Sciatic nerve (tissue), 2 donors: ENCODE measurements at regions not wholly inside any gene's neighbourhood (a gene's known extent, or its start where the extent isn't known, plus 50 kb on each side); places are given as distances from the start of the nearest gene placed in this dataset.
A peak's percentile ranks its signal among the peaks of the same experiment; 100 is the strongest.

Experiments used
- ATAC-seq: fragments of 200-7000 bp; cut with Tn5 transposase; one replicate; pipeline ENCODE4 v1.9.1; 2020; ENCODE audit warnings: mild to moderate bottlenecking, moderate library complexity
- DNase-seq: peaks from one replicate; pipeline ENCODE4 v3.0.0-alpha.2; 2020; ENCODE audit warnings: low spot score
- intact Hi-C: fragments of 100-400 bp; cut with DNase I; formaldehyde crosslinking; loops from one replicate; pipeline ENCODE4 v1.14.2; 2022
- donor health status: DM: no; HTN: no; CAD: no.
- donor health status: DM: no; HTN: no; CAD: no.

DNA sequence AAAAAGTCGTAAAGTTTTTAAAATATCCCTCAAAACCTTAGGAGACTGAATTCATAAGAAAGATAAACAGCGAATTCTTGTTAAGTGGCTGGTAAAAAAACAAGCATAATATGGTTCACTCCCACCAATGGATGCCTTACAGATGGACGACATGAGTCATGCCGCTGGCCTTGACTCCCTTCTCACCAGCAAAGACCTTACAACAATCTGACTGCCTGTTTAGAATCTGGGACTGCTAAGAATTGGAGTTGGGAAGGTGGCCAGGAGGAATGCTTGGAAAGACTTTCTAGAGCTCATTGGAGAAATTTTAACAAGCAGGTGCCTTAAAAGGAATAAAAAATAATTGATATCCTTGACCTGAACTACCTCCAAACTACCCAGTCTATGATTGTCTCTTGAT lies 206.9 kb upstream of the FMN2 start:
- ATAC-seq, result no peak
- intact Hi-C loops, result no loop called here
- DNase-seq, result no peak

DNA sequence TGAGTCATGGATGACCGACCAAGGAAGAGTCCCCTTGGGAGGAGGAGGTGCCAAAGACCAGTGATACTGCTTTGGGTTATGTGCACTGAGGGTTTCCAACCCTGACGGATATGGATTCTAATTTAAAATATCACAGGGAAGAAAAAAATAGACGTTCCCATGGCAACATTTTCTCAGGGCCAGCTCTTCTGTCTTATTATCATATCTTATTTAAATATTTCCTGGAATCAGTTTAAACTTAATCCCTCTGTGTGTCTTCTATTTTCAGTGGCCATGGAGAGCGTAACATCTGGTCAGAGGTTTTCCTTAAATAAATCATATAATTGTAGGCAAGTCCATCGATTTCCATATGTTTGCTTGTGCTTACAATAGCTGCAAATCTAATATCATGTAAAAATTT lies 205.4 kb upstream of the FMN2 start:
- DNase-seq (no peak), ATAC-seq (no peak)
- intact Hi-C loops, result no loop called here

- DNase-seq (no peak), ATAC-seq (no peak)
- intact Hi-C loops, result no loop called here
These were observed 203.0 kb upstream of the FMN2 start for GRCh38 chr1:239888639-239889038.

DNA sequence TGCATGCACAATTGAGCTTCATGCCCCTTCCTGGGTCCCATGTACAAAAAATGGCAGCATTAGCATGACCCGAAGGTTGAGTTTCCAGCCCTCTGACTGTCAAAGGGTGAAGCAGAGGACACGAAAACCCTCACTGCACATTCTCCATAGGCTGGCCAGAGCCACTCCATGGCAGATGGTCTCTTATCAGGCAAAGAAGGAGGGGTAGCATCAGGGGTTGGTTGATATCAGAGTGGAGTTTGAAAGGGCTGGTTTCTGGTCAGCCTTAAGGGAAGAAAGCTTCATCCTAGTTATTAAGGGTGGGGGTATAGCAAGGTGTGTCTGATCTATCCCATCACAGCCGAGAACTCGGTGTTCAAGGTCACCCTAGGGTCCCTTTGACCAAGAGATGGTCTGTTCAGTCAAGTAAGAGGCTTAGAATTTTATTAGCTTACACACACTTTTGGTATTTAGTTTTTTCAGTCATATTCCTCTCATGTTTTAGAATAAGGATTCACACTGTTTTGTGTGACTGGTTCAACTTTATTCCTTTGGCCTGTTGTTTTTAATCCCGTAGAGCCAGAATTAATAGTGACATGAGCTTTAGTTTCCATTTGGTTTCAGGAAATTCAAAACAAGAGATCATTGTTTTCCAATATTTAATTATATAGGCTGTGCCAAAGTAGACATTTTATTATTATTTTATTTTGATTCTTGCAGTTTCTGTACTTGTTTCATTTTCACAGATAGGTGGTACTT lies 199.9 kb upstream of the FMN2 start:
- DNase-seq (no peak), ATAC-seq (no peak)
- intact Hi-C loops, result no loop called here

- no peak for DNase-seq
- no peak for ATAC-seq
- intact Hi-C loops, result no loop called here
These were observed 199.1 kb upstream of the FMN2 start for GRCh38 chr1:239892602-239893001.

DNA sequence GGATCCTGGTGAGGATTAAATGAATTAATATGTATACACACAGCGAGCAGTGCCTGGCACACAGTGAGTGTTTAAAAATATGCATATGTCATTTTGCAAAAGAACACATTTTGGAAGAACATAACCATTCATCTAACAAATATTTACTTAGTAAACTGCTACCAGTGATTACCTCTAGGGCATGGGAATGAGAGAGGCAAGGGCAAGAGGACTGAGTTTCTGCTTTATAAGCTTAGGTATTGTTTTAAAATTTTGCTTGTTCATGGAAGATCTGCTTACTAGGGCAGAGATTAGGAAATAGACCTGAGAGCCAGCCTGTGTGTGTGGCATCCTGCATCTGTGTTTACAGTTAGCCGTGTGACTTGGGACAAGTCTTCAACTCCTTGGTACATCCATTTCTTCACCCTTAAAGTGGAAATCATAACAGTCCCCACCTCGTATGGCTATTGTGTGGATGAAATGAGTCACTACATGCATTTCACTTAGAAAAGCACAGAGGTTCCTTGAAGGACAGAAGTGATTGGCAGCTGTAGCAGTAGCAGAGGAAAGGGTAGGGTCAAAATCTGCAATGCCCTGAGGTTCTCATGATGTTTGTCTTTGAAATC lies 198.5 kb upstream of the FMN2 start:
- no peak for ATAC-seq
- no peak for DNase-seq

GRCh38 chr1:239896569-239896968 lies 195.1 kb upstream of the FMN2 start:
- DNase-seq, result no peak
- no peak for ATAC-seq
- intact Hi-C loops, result no loop called here

More for the DNA sequence above, 198.5 kb upstream of the FMN2 start:
- intact Hi-C loops, result no loop called here

DNA sequence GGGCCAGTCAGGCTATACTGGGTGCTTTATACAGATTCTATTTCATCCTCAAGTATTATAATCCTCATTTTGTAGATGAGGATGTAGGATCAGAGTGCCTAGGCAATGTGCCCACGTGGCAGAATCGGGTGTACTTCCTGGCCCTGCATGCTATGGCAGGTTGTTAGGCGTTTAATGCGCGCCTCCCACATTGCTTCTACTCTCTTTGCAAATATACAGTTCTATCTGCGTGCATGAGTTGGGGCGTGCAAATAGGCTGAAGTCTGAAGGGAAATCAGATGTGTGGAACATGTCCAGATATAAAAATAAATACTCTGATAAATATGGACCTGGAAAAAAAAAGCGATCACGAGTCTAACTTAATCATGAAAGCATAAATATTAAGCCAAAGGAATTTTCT lies 194.7 kb upstream of the FMN2 start:
- no peak for DNase-seq
- ATAC-seq, result no peak
- intact Hi-C loops, result no loop called here

DNA sequence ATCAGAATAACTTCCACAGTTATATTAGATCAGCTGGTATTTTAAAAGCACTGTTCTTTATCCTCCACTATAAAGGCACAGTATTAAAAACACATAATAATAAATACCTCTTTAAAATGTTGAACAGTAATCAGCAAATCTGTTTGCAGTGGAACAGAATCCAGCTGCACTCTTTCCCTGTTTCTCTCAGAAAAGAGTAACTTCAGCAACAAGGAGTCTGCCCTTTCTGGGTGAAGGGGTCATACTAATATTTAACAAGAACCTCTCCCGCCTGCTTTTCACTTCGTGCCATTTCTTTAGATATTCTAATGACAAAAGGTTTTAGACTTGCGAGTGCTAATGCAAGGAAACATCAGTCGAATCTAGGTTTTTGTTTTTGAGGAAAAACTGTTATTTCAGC lies 194.2 kb upstream of the FMN2 start:
- no peak for ATAC-seq
- intact Hi-C loops, result no loop called here

GRCh38 chr1:239898062-239898730 lies 193.5 kb upstream of the FMN2 start:
- intact Hi-C loops, result no loop called here

More for the DNA sequence above, 194.2 kb upstream of the FMN2 start:
- DNase-seq, result no peak

DNA sequence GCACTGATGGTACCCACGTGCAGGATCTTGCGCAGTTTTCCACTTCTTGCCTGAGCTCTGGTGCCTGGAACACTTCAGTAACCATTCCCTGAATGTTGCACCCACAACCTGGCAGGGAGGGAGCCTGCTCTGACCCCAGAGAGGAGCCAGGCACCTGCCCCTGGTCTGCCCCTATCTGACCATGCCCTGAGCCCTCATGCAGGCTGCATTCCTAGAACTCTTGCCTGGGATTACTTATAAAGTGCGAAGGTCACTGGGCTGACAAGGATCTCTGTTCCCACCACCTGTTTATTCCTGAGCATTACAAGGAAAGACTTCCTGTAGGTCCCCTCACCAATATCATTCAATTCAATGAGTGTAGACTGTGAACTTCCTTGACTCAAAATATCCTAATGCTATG lies 191.9 kb upstream of the FMN2 start:
- intact Hi-C loops, result no loop called here
- DNase-seq, result no peak
- no peak for ATAC-seq

More at GRCh38 chr1:239898062-239898730, 193.5 kb upstream of the FMN2 start:
- ATAC-seq (peak; percentile 92), DNase-seq (peak; percentile 85)

- intact Hi-C loops, result no loop called here
- DNase-seq (no peak), ATAC-seq (no peak)
These were observed 185.3 kb upstream of the FMN2 start for GRCh38 chr1:239906394-239906793.

- peak; percentile 50 for ATAC-seq
- no peak for DNase-seq
- intact Hi-C loops, result no loop called here
These were observed 181.8 kb upstream of the FMN2 start for GRCh38 chr1:239909898-239910297.

DNA sequence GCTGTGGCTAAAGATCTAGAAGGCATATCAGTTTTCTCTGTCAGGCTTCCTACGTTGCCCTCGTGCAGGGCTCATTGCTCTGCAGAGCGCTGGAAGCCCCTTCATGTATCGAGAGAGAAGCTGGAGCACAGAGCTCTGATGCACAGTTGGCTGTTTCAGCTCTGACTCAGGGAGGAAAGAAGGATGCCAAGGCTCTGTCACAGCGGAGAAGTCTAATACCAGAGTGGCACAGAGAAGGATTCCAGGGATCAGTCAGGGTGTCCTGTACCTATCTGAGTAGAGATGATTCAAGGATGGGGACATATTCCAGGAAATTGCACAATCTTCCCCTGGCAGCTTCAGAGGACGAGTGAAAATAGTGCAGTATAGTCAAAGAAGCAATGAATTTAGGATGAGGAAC lies 179.2 kb upstream of the FMN2 start:
- DNase-seq, result no peak

GRCh38 chr1:239913141-239913585 lies 178.5 kb upstream of the FMN2 start:
- intact Hi-C loops, result no loop called here
- DNase-seq (no peak), ATAC-seq (no peak)

More for the DNA sequence above, 179.2 kb upstream of the FMN2 start:
- ATAC-seq, result peak; percentile 39
- intact Hi-C loops, result no loop called here

- intact Hi-C loops, result no loop called here
- DNase-seq (no peak), ATAC-seq (peak; percentile 68)
These were observed 176.9 kb upstream of the FMN2 start for GRCh38 chr1:239914751-239915231.

DNA sequence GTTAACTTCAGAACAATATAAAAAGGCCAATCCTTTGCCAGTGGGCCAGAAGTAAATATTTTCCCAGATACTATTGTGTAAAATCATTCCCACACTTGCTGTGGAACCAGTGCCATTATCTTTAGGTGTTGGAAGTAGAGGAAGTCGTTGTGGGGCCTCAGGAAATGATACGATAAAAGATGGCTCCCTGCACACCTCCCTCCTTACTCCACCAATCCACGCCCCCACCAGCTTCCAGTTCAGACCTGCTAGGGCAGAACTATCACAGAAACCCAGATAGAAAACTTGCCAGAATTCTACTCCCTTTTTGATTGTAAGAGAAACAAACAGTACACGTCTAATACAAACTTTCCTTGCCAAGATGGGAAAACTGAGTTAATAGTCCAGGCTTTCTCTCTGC lies 173.0 kb upstream of the FMN2 start:
- ATAC-seq (no peak), DNase-seq (no peak)
- intact Hi-C loops, result no loop called here

GRCh38 chr1:239920214-239920613 lies 171.5 kb upstream of the FMN2 start:
- intact Hi-C loops, result no loop called here
- DNase-seq, result no peak
- no peak for ATAC-seq

DNA sequence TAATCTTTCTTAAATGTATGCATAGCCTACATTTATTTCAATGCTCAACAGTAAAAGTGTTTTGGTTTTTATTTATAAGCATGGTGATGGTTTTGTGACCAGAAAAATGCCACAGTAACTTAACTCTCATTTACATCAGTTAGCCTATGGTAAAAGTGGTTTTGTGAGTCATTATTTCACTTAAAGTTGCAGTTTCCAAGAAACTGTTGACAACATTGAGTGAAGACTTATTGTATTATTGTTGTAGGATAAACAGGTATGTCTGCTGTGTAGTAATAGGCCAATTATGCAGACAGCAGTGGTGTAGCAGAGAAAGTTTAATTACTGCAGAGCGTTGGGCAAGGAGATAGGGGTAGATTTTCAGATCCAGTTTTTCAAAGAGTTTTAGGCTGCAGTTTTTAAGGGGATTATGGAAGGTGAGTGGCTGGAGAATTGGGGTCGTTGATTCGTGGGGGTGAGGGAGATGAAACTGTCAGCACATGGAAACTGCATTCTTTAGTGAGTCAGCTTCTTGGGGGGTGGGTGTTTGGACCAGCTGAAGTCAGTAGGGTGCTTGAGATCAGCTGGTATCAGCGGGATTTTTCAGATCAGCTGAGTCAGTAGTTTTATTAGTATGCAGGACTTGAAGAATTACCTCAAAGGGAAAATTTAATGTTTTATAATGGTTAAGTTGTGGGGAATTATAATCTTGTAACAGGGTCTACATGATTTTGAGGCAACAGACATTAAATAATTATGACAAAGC lies 168.7 kb upstream of the FMN2 start:
- DNase-seq, result no peak
- intact Hi-C loops, result no loop called here
- ATAC-seq, result no peak
